ENCODE measurements at regions not wholly inside any gene's neighbourhood (a gene's known extent, or its start where the extent isn't known, plus 50 kb on each side); places are given as distances from the start of the nearest gene placed in this dataset.

- Mint-ChIP-seq H3K4me3 (ENCODE audit: low read depth) (no peak overlapping the region), H3K4me1 (ENCODE audit: low read depth) (no peaks in the 10 kb centered on the region), H3K9me3 (ENCODE audit: low read depth) (peaks cover 9% of the 10 kb centered on the region), H3K36me3 (ENCODE audit: insufficient read depth) (peaks cover 4% of the 10 kb centered on the region), H3K27me3 (no peaks in the 10 kb centered on the region), H3K27ac (no peak overlapping the region)
- no peak for DNase-seq (ENCODE audit: low spot score, unreplicated experiment)
- no peak for TF ChIP-seq CTCF (IDR thresholded peaks at IDR 0.05; ENCODE audit: unreplicated experiment)
Measured at GRCh38 chr5:90201923-90202322, 207.6 kb downstream of the CETN3 start.

GRCh38 chr5:90193185-90193822, 216.3 kb downstream of the CETN3 start:
- Mint-ChIP-seq H3K27me3 (no peaks in the 10 kb centered on the region), H3K4me1 (ENCODE audit: low read depth) (peaks cover 14% of the 10 kb centered on the region), H3K27ac (no peak overlapping the region), H3K36me3 (ENCODE audit: insufficient read depth) (no peaks in the 10 kb centered on the region), H3K4me3 (ENCODE audit: low read depth) (no peak overlapping the region), H3K9me3 (ENCODE audit: low read depth) (peaks cover 6% of the 10 kb centered on the region)
- no peak for DNase-seq (ENCODE audit: low spot score, unreplicated experiment)
- TF ChIP-seq CTCF (IDR thresholded peaks at IDR 0.05; ENCODE audit: unreplicated experiment) = no peak

GRCh38 chr5:90191352-90192045, 218.1 kb downstream of the CETN3 start:
- H3K4me3 Mint-ChIP-seq (ENCODE audit: low read depth) = no peak overlapping the region
- no peak for DNase-seq (ENCODE audit: low spot score, unreplicated experiment)
- H3K27me3 Mint-ChIP-seq = no peaks in the 10 kb centered on the region
- peaks cover 14% of the 10 kb centered on the region for H3K4me1 Mint-ChIP-seq (ENCODE audit: low read depth)
- H3K9me3 Mint-ChIP-seq (ENCODE audit: low read depth) = peaks cover 6% of the 10 kb centered on the region
- H3K36me3 Mint-ChIP-seq (ENCODE audit: insufficient read depth) = no peaks in the 10 kb centered on the region
- TF ChIP-seq CTCF (IDR thresholded peaks at IDR 0.05; ENCODE audit: unreplicated experiment) = no peak
- H3K27ac Mint-ChIP-seq = no peak overlapping the region

GRCh38 chr5:90185897-90186468, 223.6 kb downstream of the CETN3 start:
- Mint-ChIP-seq H3K4me1 (ENCODE audit: low read depth) (peaks cover 14% of the 10 kb centered on the region), H3K9me3 (ENCODE audit: low read depth) (no peaks in the 10 kb centered on the region), H3K4me3 (ENCODE audit: low read depth) (no peak overlapping the region), H3K27ac (no peak overlapping the region), H3K27me3 (no peaks in the 10 kb centered on the region), H3K36me3 (ENCODE audit: insufficient read depth) (no peaks in the 10 kb centered on the region)
- no peak for TF ChIP-seq CTCF (IDR thresholded peaks at IDR 0.05; ENCODE audit: unreplicated experiment)
- DNase-seq (ENCODE audit: low spot score, unreplicated experiment) = no peak

- H3K4me1 Mint-ChIP-seq (ENCODE audit: low read depth) = peaks cover 7% of the 10 kb centered on the region
- no peak for TF ChIP-seq CTCF (IDR thresholded peaks at IDR 0.05; ENCODE audit: unreplicated experiment)
- H3K4me3 Mint-ChIP-seq (ENCODE audit: low read depth) = no peak overlapping the region
- no peak for DNase-seq (ENCODE audit: low spot score, unreplicated experiment)
- no peaks in the 10 kb centered on the region for H3K36me3 Mint-ChIP-seq (ENCODE audit: insufficient read depth)
- H3K27me3 Mint-ChIP-seq = no peaks in the 10 kb centered on the region
- no peaks in the 10 kb centered on the region for H3K9me3 Mint-ChIP-seq (ENCODE audit: low read depth)
- H3K27ac Mint-ChIP-seq = no peak overlapping the region
Measured at GRCh38 chr5:90184764-90185163, 224.8 kb downstream of the CETN3 start.
